ENCODE measurements at regions not wholly inside any gene's neighbourhood (a gene's known extent, or its start where the extent isn't known, plus 50 kb on each side); places are given as distances from the start of the nearest gene placed in this dataset.

GRCh38 chr18:24543795-24544498, 83.5 kb downstream of the HRH4 start:
- Histone ChIP-seq H3K9me3 (no peaks in the 10 kb centered on the region), H3K36me3 (no peaks in the 10 kb centered on the region), H3K27me3 (no peaks in the 10 kb centered on the region), H3K4me3 (ENCODE audit: low read depth in 1 of 2, low read length in 1 of 2) (no peak overlapping the region), H3K27ac (no peak overlapping the region), H3K4me1 (ENCODE audit: control insufficient read depth in 1 of 2, insufficient read depth in 1 of 2, low read depth in 1 of 2, low read length in 1 of 2) (peaks cover 7 to 12% of the 10 kb centered on the region in 2 experiments)
- no peak for TF ChIP-seq CTCF (IDR thresholded peaks at IDR 0.05)

GRCh38 chr18:24544949-24545348, 84.5 kb downstream of the HRH4 start:
- peaks cover 7 to 12% of the 10 kb centered on the region in 2 experiments for H3K4me1 ChIP-seq (ENCODE audit: control insufficient read depth in 1 of 2, insufficient read depth in 1 of 2, low read depth in 1 of 2, low read length in 1 of 2)
- H3K27me3 ChIP-seq, result no peaks in the 10 kb centered on the region
- no peak for TF ChIP-seq CTCF (IDR thresholded peaks at IDR 0.05)
- no peak overlapping the region for H3K27ac ChIP-seq
- no peaks in the 10 kb centered on the region for H3K9me3 ChIP-seq
- H3K4me3 ChIP-seq (ENCODE audit: low read depth in 1 of 2, low read length in 1 of 2), result no peak overlapping the region
- H3K36me3 ChIP-seq, result no peaks in the 10 kb centered on the region

GRCh38 chr18:24545651-24546050, 85.2 kb downstream of the HRH4 start:
- no peak for TF ChIP-seq CTCF (IDR thresholded peaks at IDR 0.05)
- H3K27me3 ChIP-seq, result no peaks in the 10 kb centered on the region
- no peak overlapping the region for H3K4me3 ChIP-seq (ENCODE audit: low read depth in 1 of 2, low read length in 1 of 2)
- peaks cover 7 to 12% of the 10 kb centered on the region in 2 experiments for H3K4me1 ChIP-seq (ENCODE audit: control insufficient read depth in 1 of 2, insufficient read depth in 1 of 2, low read depth in 1 of 2, low read length in 1 of 2)
- no peaks in the 10 kb centered on the region for H3K9me3 ChIP-seq
- no peaks in the 10 kb centered on the region for H3K36me3 ChIP-seq
- H3K27ac ChIP-seq, result no peak overlapping the region

DNA sequence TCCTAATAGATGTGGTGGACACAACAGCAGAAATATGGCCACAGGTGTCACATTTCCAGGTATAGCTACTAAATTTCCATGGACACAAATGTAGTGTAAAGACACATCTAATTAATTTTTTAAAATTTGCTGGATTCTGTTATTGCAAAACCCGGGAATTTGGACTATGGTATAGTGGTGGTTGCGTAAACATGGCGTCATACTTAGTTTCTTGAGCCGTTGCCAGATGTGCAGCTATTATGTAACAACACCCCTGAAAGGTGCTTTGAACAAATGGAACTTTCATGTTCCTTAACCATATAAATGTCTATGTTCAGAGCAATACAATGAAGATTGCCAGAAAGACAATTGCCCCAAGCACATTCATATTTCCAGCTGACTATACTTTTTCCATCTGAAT, 85.9 kb downstream of the HRH4 start:
- Histone ChIP-seq H3K27me3 (no peaks in the 10 kb centered on the region), H3K4me1 (ENCODE audit: control insufficient read depth in 1 of 2, insufficient read depth in 1 of 2, low read depth in 1 of 2, low read length in 1 of 2) (peaks cover 7 to 12% of the 10 kb centered on the region in 2 experiments), H3K9me3 (no peaks in the 10 kb centered on the region), H3K27ac (no peak overlapping the region), H3K36me3 (no peaks in the 10 kb centered on the region), H3K4me3 (ENCODE audit: low read depth in 1 of 2, low read length in 1 of 2) (no peak overlapping the region)
- TF ChIP-seq CTCF (IDR thresholded peaks at IDR 0.05), result no peak

- Histone ChIP-seq H3K27ac (no peak overlapping the region), H3K36me3 (no peaks in the 10 kb centered on the region), H3K9me3 (no peaks in the 10 kb centered on the region), H3K27me3 (no peaks in the 10 kb centered on the region), H3K4me1 (ENCODE audit: control insufficient read depth in 1 of 2, insufficient read depth in 1 of 2, low read depth in 1 of 2, low read length in 1 of 2) (peaks cover 9 to 14% of the 10 kb centered on the region in 2 experiments), H3K4me3 (ENCODE audit: low read depth in 1 of 2, low read length in 1 of 2) (no peak overlapping the region)
- no peak for TF ChIP-seq CTCF (IDR thresholded peaks at IDR 0.05)
Observed at GRCh38 chr18:24548583-24548982, 88.1 kb downstream of the HRH4 start.

All from neutrophil (primary cell).